GM06990 (cell line): ENCODE measurements at regions not wholly inside any gene's neighbourhood (a gene's known extent, or its start where the extent isn't known, plus 50 kb on each side); places are given as distances from the start of the nearest gene placed in this dataset.

ENCODE experiments used
- DNase-seq: peaks from one replicate; pipeline ENCODE4 v3.0.0-alpha.2; 2011; ENCODE audit not compliant: insufficient read length; ENCODE audit errors: extremely low read depth
- H3K27me3 ChIP-seq: replicated peaks from 2 replicates; pipeline ENCODE4 v1.6.0; 2011; ENCODE audit warnings: low read length; ENCODE audit not compliant: control insufficient read depth, insufficient read depth
- H3K36me3 ChIP-seq: 2 replicates; pipeline ENCODE4 v1.5.1; 2011; ENCODE audit warnings: low read length; ENCODE audit not compliant: control insufficient read depth, insufficient read depth
- H3K4me3 ChIP-seq: replicated peaks from 2 replicates; pipeline ENCODE4 v1.5.1; 2011; ENCODE audit warnings: low read depth, mild to moderate bottlenecking, control low read depth, low read length
- CTCF ChIP-seq: IDR thresholded peaks from 2 replicates; pipeline ENCODE4 v1.5.1; 2011; ENCODE audit warnings: low read length, control low read depth, mild to moderate bottlenecking, inconsistent platforms; ENCODE audit not compliant: insufficient read depth, poor library complexity, severe bottlenecking

GRCh38 chr6:140824595-140824994 lies 1308.1 kb upstream of the GJE1 start:
- H3K27me3 ChIP-seq = no peaks in the 10 kb centered on the region
- no peak overlapping the region for H3K4me3 ChIP-seq
- DNase-seq = no peak
- H3K36me3 ChIP-seq = no peaks in the 10 kb centered on the region
- no peak for TF ChIP-seq CTCF

GRCh38 chr6:140821196-140821595 lies 1311.5 kb upstream of the GJE1 start:
- no peak for TF ChIP-seq CTCF
- Histone ChIP-seq H3K27me3 (no peaks in the 10 kb centered on the region), H3K4me3 (no peak overlapping the region), H3K36me3 (no peaks in the 10 kb centered on the region)
- DNase-seq = no peak

- Histone ChIP-seq H3K36me3 (no peaks in the 10 kb centered on the region), H3K4me3 (no peak overlapping the region), H3K27me3 (no peaks in the 10 kb centered on the region)
- no peak for DNase-seq
- TF ChIP-seq CTCF = no peak
Observed at GRCh38 chr6:140817176-140817575, 1315.5 kb upstream of the GJE1 start.

GRCh38 chr6:140816681-140817080 lies 1316.0 kb upstream of the GJE1 start:
- Histone ChIP-seq H3K36me3 (no peaks in the 10 kb centered on the region), H3K4me3 (no peak overlapping the region), H3K27me3 (no peaks in the 10 kb centered on the region)
- DNase-seq = no peak
- TF ChIP-seq CTCF = no peak

GRCh38 chr6:140812636-140813035 lies 1320.1 kb upstream of the GJE1 start:
- H3K4me3 ChIP-seq = no peak overlapping the region
- no peaks in the 10 kb centered on the region for H3K36me3 ChIP-seq
- H3K27me3 ChIP-seq = no peaks in the 10 kb centered on the region
- no peak for DNase-seq
- no peak for TF ChIP-seq CTCF

- peak; percentile 9 for DNase-seq
- Histone ChIP-seq H3K4me3 (no peak overlapping the region), H3K27me3 (no peaks in the 10 kb centered on the region), H3K36me3 (no peaks in the 10 kb centered on the region)
- TF ChIP-seq CTCF = no peak
Observed at GRCh38 chr6:140811642-140812041, 1321.1 kb upstream of the GJE1 start.
